K562 (cell line): ENCODE measurements at regions not wholly inside any gene's neighbourhood (a gene's known extent, or its start where the extent isn't known, plus 50 kb on each side); places are given as distances from the start of the nearest gene placed in this dataset.

Source experiments
- ATAC-seq: fragments of 200-7000 bp; cut with Tn5 transposase; 3 replicates; pipeline ENCODE4 v1.9.1; 2020; ENCODE audit warnings: moderate library complexity
- BruUV-seq: library from RNA; stranded (reverse); fragments of 400-500 nt; replicated peaks from 2 replicates; lab custom pipeline; 2021; lab: Mats Ljungman, UMichigan
- CTCF ChIA-PET: fragments of 300-600 bp; formaldehyde crosslinking; extraction: SDS; loops from one replicate; lab custom pipeline; 2021; ENCODE audit warnings: low intra/inter-chr PET ratio; lab: Yijun Ruan, JAX
- POLR2A ChIA-PET: fragments of 300-600, 350-650 bp; sonication (Branson Sonifier 250); formaldehyde crosslinking; extraction: SDS; loops from one replicate; lab custom pipeline; 2021; ENCODE audit warnings: antibody characterized with exemption, inconsistent platforms; lab: Yijun Ruan, JAX
- DNase-seq, 4 experiments: peaks; one replicate each; pipeline versions ENCODE4 v3.0.0 to v3.0.0-alpha.2; 2011 to 2018; ENCODE audit warnings: low spot score in 3 of 4, mixed read lengths in 3 of 4; ENCODE audit errors: extremely low read depth in 1 of 4
- FAIRE-seq: peaks from 2 replicates; lab custom pipeline; 2011; peaks lifted over from hg19 to GRCh38; lab: Jason Lieb, UNC
- H2AFZ ChIP-seq: 2 replicates; pipeline ENCODE4 v1.6.0; 2011; ENCODE audit warnings: low read depth, low read length, control low read depth, inconsistent platforms
- H3K27ac ChIP-seq: fragments of 200-600 bp; 3 replicates; pipeline ENCODE4 v1.8.0; 2011; ENCODE audit warnings: low read depth, mild to moderate bottlenecking, control low read depth, inconsistent platforms, low read length, moderate library complexity, mixed read lengths; ENCODE audit errors: extremely low read depth
- H3K27me3 ChIP-seq, 2 experiments: fragments of 300-600 bp in 1 of 2; 2 replicates in 1 of 2; 3 replicates in 1 of 2; pipeline versions ENCODE4 v1.6.0 to v1.8.0; 2011; ENCODE audit warnings: inconsistent platforms in 2 of 2, low read length in 2 of 2, mild to moderate bottlenecking in 1 of 2, mixed read lengths in 1 of 2, moderate library complexity in 1 of 2; ENCODE audit not compliant: control insufficient read depth in 2 of 2, insufficient read depth in 2 of 2
- H3K36me3 ChIP-seq: fragments of 300-600 bp; 3 replicates; pipeline ENCODE4 v1.8.0; 2011; ENCODE audit warnings: mild to moderate bottlenecking, low read length, inconsistent platforms; ENCODE audit not compliant: control insufficient read depth, insufficient read depth
- H3K4me1 ChIP-seq, 2 experiments: fragments of 200-600 bp in 1 of 2; replicated peaks in 1 of 2; 2 replicates in 1 of 2; 3 replicates in 1 of 2; pipeline versions ENCODE4 v1.5.1 to v1.8.0; 2011; ENCODE audit warnings: inconsistent platforms in 2 of 2, low read length in 2 of 2, mild to moderate bottlenecking in 1 of 2, mixed read lengths in 1 of 2, moderate library complexity in 1 of 2; ENCODE audit not compliant: control insufficient read depth in 2 of 2, insufficient read depth in 2 of 2
- H3K4me2 ChIP-seq: 2 replicates; pipeline ENCODE4 v1.6.1; 2011; ENCODE audit warnings: low read length, control low read depth, inconsistent platforms, mixed read lengths; ENCODE audit not compliant: insufficient read depth
- H3K4me3 ChIP-seq: fragments of 200-600 bp; sonication (generic), shearing (Covaris generic); 2 replicates; pipeline ENCODE4 v1.5.1; 2016; ENCODE audit warnings: control low read depth, inconsistent platforms
- H3K79me2 ChIP-seq: fragments of 200-600 bp; 3 replicates; pipeline ENCODE4 v1.8.0; 2011; ENCODE audit warnings: low read length, inconsistent platforms; ENCODE audit not compliant: control insufficient read depth, insufficient read depth
- H3K9ac ChIP-seq, 2 experiments: 2 replicates each; pipeline versions ENCODE4 v1.6.0 to v1.6.1; 2011; ENCODE audit warnings: low read depth in 2 of 2, low read length in 2 of 2, control low read depth in 1 of 2, inconsistent platforms in 1 of 2, mild to moderate bottlenecking in 1 of 2, mixed read lengths in 1 of 2; ENCODE audit not compliant: insufficient read depth in 1 of 2
- H3K9me1 ChIP-seq: one replicate; pipeline ENCODE4 v1.6.0; 2011; ENCODE audit warnings: inconsistent platforms, mild to moderate bottlenecking, low read length, moderate library complexity; ENCODE audit not compliant: control insufficient read depth, insufficient read depth
- H3K9me3 ChIP-seq: replicated peaks from 2 replicates; pipeline ENCODE4 v1.5.1; 2011; ENCODE audit warnings: low read depth, low read length, inconsistent platforms; ENCODE audit not compliant: control insufficient read depth, insufficient read depth
- H4K20me1 ChIP-seq: replicated peaks from 2 replicates; pipeline ENCODE4 v1.6.1; 2011; ENCODE audit warnings: low read length, inconsistent platforms, mixed read lengths; ENCODE audit not compliant: control insufficient read depth, insufficient read depth
- CCAR2 ChIP-seq: fragments of 200-400 bp; formaldehyde crosslinking; IDR thresholded peaks from 2 replicates; pipeline ENCODE4 v1.6.1; 2017; ENCODE audit warnings: mild to moderate bottlenecking, low read depth, low read length
- FOXP4 ChIP-seq: sonication (generic); formaldehyde crosslinking; IDR thresholded peaks from 2 replicates; pipeline ENCODE4 v1.8.0; 2022; ENCODE audit warnings: mild to moderate bottlenecking, missing genetic modification reagents, borderline replicate concordance
- LCOR ChIP-seq: sonication (generic); formaldehyde crosslinking; IDR thresholded peaks from 2 replicates; pipeline ENCODE4 v1.8.0; 2022; ENCODE audit warnings: mild to moderate bottlenecking, missing genetic modification reagents
- WGBS: fragments of 100-300 bp; shearing (Covaris generic); methylation state at CpG from one replicate; pipeline ENCODE4 v1.1.6; 2016; ENCODE audit warnings: low coverage, mixed read lengths; ENCODE audit not compliant: insufficient coverage; ENCODE audit errors: missing lambda C conversion rate; 5-methylcytosine and 5-hydroxymethylcytosine counted together
- in situ Hi-C: fragments of 300-500 bp; cut with MboI; formaldehyde crosslinking; loops from 4 replicates; pipeline ENCODE4 v1.15.0; 2018; ENCODE audit warnings: inconsistent platforms, mixed read lengths
- intact Hi-C: fragments of 100-400 bp; cut with micrococcal nuclease; formaldehyde crosslinking; loops from 2 replicates; pipeline ENCODE4 v1.14.2; 2022
- TF ChIP-seq, protein P1 (sequence below): fragments of 450-650 bp; formaldehyde crosslinking; IDR thresholded peaks from 2 replicates; pipeline ENCODE4 v1.4.0; 2020; ENCODE audit warnings: mild to moderate bottlenecking
- TF ChIP-seq, protein P2 (sequence below): fragments of 450-650 bp; IDR thresholded peaks from 2 replicates; pipeline ENCODE4 v1.6.1; 2014; ENCODE audit warnings: low read depth, mild to moderate bottlenecking, moderate library complexity, borderline replicate concordance

DNA sequence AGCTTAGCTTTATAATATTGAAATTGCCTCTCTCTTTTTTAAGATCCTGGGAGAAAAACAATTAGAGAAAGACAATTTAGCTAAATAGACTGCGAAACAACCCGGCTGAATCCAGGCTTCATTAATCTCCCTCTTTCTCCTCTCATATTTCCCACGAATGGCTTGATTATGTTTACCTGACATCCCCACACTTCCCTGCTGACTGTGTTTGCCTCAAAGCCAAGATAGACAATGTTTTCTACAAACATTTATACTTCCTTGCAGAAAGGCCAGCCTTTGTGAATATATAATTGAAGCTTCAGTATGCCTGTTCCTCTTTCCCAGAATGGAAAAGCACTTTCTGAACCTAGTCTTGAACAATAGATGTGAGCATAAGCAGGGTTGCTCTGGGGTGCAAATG lies 566.8 kb downstream of the PDHA2 start:
- POLR2A ChIA-PET = no interaction called here
- FAIRE-seq = no peak
- no peaks in the 10 kb centered on the region for H3K4me1 ChIP-seq

DNA sequence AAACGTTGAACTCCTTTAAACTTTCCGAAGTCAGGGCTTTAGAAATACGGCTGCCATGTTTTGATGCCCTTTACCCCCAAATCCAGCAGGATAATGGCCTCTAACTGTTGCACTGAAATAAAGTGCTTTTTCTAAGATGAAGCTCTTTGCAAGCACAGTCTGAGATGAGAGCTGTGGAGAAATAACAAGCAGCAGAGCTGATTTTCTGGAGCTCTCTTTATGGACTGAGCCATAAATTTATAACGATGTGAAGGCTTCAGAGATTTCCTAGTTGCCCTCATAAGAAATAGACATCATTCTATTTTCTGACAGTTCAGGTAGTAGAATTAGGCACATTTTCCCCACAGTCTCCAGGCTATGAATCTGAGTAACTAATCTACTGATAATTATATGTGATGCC lies 567.3 kb downstream of the PDHA2 start:
- H3K27me3 ChIP-seq = no peaks in the 10 kb centered on the region
- H3K36me3 ChIP-seq = no peaks in the 10 kb centered on the region
- ChIA-PET CTCF (no interaction called here), POLR2A (no interaction called here)
- H2AFZ ChIP-seq = no peak overlapping the region
- intact Hi-C loops (no loop called here), in situ Hi-C loops (no loop called here)
- FAIRE-seq = no peak
- H3K4me3 ChIP-seq = no peak overlapping the region
- no peak for TF ChIP-seq LCOR (CRISPR knock-in tag)
- no peak for TF ChIP-seq FOXP4
- TF ChIP-seq, protein P1, sequence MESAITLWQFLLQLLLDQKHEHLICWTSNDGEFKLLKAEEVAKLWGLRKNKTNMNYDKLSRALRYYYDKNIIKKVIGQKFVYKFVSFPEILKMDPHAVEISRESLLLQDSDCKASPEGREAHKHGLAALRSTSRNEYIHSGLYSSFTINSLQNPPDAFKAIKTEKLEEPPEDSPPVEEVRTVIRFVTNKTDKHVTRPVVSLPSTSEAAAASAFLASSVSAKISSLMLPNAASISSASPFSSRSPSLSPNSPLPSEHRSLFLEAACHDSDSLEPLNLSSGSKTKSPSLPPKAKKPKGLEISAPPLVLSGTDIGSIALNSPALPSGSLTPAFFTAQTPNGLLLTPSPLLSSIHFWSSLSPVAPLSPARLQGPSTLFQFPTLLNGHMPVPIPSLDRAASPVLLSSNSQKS (CRISPR knock-in tag) = no peak
- no peaks in the 10 kb centered on the region for H3K9me3 ChIP-seq
- no peak overlapping the region for H3K27ac ChIP-seq
- H3K79me2 ChIP-seq = no peaks in the 10 kb centered on the region
- WGBS = 0% methylated on average over 4 of the region's 4 CpGs
- H3K9ac ChIP-seq = no peak overlapping the region
- H4K20me1 ChIP-seq = no peaks in the 10 kb centered on the region
- H3K4me1 ChIP-seq = no peaks in the 10 kb centered on the region
- DNase-seq = no peak
- no peak for ATAC-seq
- no peaks in the 10 kb centered on the region for H3K9me1 ChIP-seq
- no TSS peak for BruUV-seq
- no peak overlapping the region for H3K4me2 ChIP-seq

More for the DNA sequence above, 566.8 kb downstream of the PDHA2 start:
- Histone ChIP-seq H3K4me2 (no peak overlapping the region), H3K4me3 (no peak overlapping the region), H3K9ac (no peak overlapping the region), H2AFZ (no peak overlapping the region), H3K79me2 (no peaks in the 10 kb centered on the region), H3K27ac (no peak overlapping the region), H3K27me3 (no peaks in the 10 kb centered on the region), H3K36me3 (no peaks in the 10 kb centered on the region), H3K9me3 (no peaks in the 10 kb centered on the region), H4K20me1 (no peaks in the 10 kb centered on the region), H3K9me1 (no peaks in the 10 kb centered on the region)
- TF ChIP-seq, protein P2, sequence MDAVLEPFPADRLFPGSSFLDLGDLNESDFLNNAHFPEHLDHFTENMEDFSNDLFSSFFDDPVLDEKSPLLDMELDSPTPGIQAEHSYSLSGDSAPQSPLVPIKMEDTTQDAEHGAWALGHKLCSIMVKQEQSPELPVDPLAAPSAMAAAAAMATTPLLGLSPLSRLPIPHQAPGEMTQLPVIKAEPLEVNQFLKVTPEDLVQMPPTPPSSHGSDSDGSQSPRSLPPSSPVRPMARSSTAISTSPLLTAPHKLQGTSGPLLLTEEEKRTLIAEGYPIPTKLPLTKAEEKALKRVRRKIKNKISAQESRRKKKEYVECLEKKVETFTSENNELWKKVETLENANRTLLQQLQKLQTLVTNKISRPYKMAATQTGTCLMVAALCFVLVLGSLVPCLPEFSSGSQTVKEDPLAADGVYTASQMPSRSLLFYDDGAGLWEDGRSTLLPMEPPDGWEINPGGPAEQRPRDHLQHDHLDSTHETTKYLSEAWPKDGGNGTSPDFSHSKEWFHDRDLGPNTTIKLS = no peak
- TF ChIP-seq CCAR2 = no peak
- BruUV-seq = no TSS peak
- 3% methylated on average over 3 of the region's 3 CpGs for WGBS
- CTCF ChIA-PET = no interaction called here
- in situ Hi-C loops (no loop called here), intact Hi-C loops (no loop called here)
- no peak for DNase-seq
- ATAC-seq = no peak
